ENCODE measurements at regions not wholly inside any gene's neighbourhood (a gene's known extent, or its start where the extent isn't known, plus 50 kb on each side); places are given as distances from the start of the nearest gene placed in this dataset.

GRCh38 chr3:20680990-20681628, 495.1 kb upstream of the SGO1 start:
- Histone ChIP-seq H3K36me3 (ENCODE audit: control insufficient read depth, insufficient read depth, low read length) (no peaks in the 10 kb centered on the region), H3K4me3 (replicated peaks in 1 of 4; ENCODE audit: control extremely low read depth in 1 of 4, insufficient read depth in 1 of 4, low read depth in 3 of 4, low read length in 4 of 4) (no peak overlapping the region), H3K27ac (ENCODE audit: insufficient read depth, low read length) (no peak overlapping the region), H4K20me1 (ENCODE audit: control insufficient read depth, extremely low read depth, insufficient read depth, low read length) (no peaks in the 10 kb centered on the region), H3K27me3 (ENCODE audit: control insufficient read depth, insufficient read depth, low read length) (no peaks in the 10 kb centered on the region), H3K9ac (ENCODE audit: insufficient read depth, low read length) (no peak overlapping the region), H3K4me1 (ENCODE audit: control insufficient read depth, extremely low read depth, insufficient read depth, low read length) (no peaks in the 10 kb centered on the region), H3K9me3 (ENCODE audit: control insufficient read depth, insufficient read depth, low read depth, low read length) (no peaks in the 10 kb centered on the region), H3K4me2 (ENCODE audit: extremely low read depth, insufficient read depth, low read length) (no peak overlapping the region), H3K79me2 (ENCODE audit: control insufficient read depth, insufficient read depth, low read length) (no peaks in the 10 kb centered on the region), H2AFZ (ENCODE audit: low read length) (peak overlapping the region; percentile 33)
- no peak for TF ChIP-seq EZH2 (IDR thresholded peaks at IDR 0.05; ENCODE audit: low read length, missing control alignments)
- TF ChIP-seq CTCF (conservative IDR thresholded peaks at IDR 0.05 in 1 of 2, IDR thresholded peaks at IDR 0.05 in 1 of 2; ENCODE audit: low read depth in 1 of 2, low read length in 2 of 2) = no peak
- DNase-seq (ENCODE audit: low read depth in 2 of 2) = peak in 1 of 2 donors; percentile 47

- H2AFZ ChIP-seq (ENCODE audit: low read length) = no peak overlapping the region
- no peak for TF ChIP-seq EZH2 (IDR thresholded peaks at IDR 0.05; ENCODE audit: low read length, missing control alignments)
- no peak for TF ChIP-seq CTCF (conservative IDR thresholded peaks at IDR 0.05 in 1 of 2, IDR thresholded peaks at IDR 0.05 in 1 of 2; ENCODE audit: low read depth in 1 of 2, low read length in 2 of 2)
- no peak for DNase-seq (ENCODE audit: low read depth in 2 of 2)
Observed at GRCh38 chr3:20673866-20674265, 487.9 kb upstream of the SGO1 start.

GRCh38 chr3:20669675-20670074, 483.7 kb upstream of the SGO1 start:
- no peaks in the 10 kb centered on the region for H3K9me3 ChIP-seq (ENCODE audit: control insufficient read depth, insufficient read depth, low read depth, low read length)
- H3K4me2 ChIP-seq (ENCODE audit: extremely low read depth, insufficient read depth, low read length) = no peak overlapping the region
- H4K20me1 ChIP-seq (ENCODE audit: control insufficient read depth, extremely low read depth, insufficient read depth, low read length) = no peaks in the 10 kb centered on the region
- no peak overlapping the region for H2AFZ ChIP-seq (ENCODE audit: low read length)
- no peaks in the 10 kb centered on the region for H3K36me3 ChIP-seq (ENCODE audit: control insufficient read depth, insufficient read depth, low read length)
- no peak overlapping the region for H3K9ac ChIP-seq (ENCODE audit: insufficient read depth, low read length)
- TF ChIP-seq EZH2 (IDR thresholded peaks at IDR 0.05; ENCODE audit: low read length, missing control alignments) = no peak
- TF ChIP-seq CTCF (conservative IDR thresholded peaks at IDR 0.05 in 1 of 2, IDR thresholded peaks at IDR 0.05 in 1 of 2; ENCODE audit: low read depth in 1 of 2, low read length in 2 of 2) = no peak
- no peaks in the 10 kb centered on the region for H3K4me1 ChIP-seq (ENCODE audit: control insufficient read depth, extremely low read depth, insufficient read depth, low read length)
- no peaks in the 10 kb centered on the region for H3K79me2 ChIP-seq (ENCODE audit: control insufficient read depth, insufficient read depth, low read length)
- H3K4me3 ChIP-seq (replicated peaks in 1 of 4; ENCODE audit: control extremely low read depth in 1 of 4, insufficient read depth in 1 of 4, low read depth in 3 of 4, low read length in 4 of 4) = no peak overlapping the region
- H3K27me3 ChIP-seq (ENCODE audit: control insufficient read depth, insufficient read depth, low read length) = no peaks in the 10 kb centered on the region
- no peak for DNase-seq (ENCODE audit: low read depth in 2 of 2)
- no peak overlapping the region for H3K27ac ChIP-seq (ENCODE audit: insufficient read depth, low read length)

More at GRCh38 chr3:20673866-20674265, 487.9 kb upstream of the SGO1 start:
- no peak overlapping the region for H3K4me2 ChIP-seq (ENCODE audit: extremely low read depth, insufficient read depth, low read length)
- no peak overlapping the region for H3K4me3 ChIP-seq (replicated peaks in 1 of 4; ENCODE audit: control extremely low read depth in 1 of 4, insufficient read depth in 1 of 4, low read depth in 3 of 4, low read length in 4 of 4)
- H3K27ac ChIP-seq (ENCODE audit: insufficient read depth, low read length) = no peak overlapping the region
- no peaks in the 10 kb centered on the region for H3K27me3 ChIP-seq (ENCODE audit: control insufficient read depth, insufficient read depth, low read length)
- no peaks in the 10 kb centered on the region for H3K4me1 ChIP-seq (ENCODE audit: control insufficient read depth, extremely low read depth, insufficient read depth, low read length)
- no peaks in the 10 kb centered on the region for H3K36me3 ChIP-seq (ENCODE audit: control insufficient read depth, insufficient read depth, low read length)
- H3K9me3 ChIP-seq (ENCODE audit: control insufficient read depth, insufficient read depth, low read depth, low read length) = no peaks in the 10 kb centered on the region
- no peak overlapping the region for H3K9ac ChIP-seq (ENCODE audit: insufficient read depth, low read length)
- H3K79me2 ChIP-seq (ENCODE audit: control insufficient read depth, insufficient read depth, low read length) = no peaks in the 10 kb centered on the region
- no peaks in the 10 kb centered on the region for H4K20me1 ChIP-seq (ENCODE audit: control insufficient read depth, extremely low read depth, insufficient read depth, low read length)

Data from fibroblast of lung (primary cell).